NCI-H2107 treated with DMSO at 0.1 percent for 48 hours (cell line): ENCODE measurements at regions not wholly inside any gene's neighbourhood (a gene's known extent, or its start where the extent isn't known, plus 50 kb on each side); places are given as distances from the start of the nearest gene placed in this dataset.
"Not testable (repeated sequence)": the region's sequence is repeated elsewhere in the genome, so short reads cannot be mapped to it uniquely, and the experiment has no call there.

Experiments
- DNase-seq: peaks from one replicate; lab custom pipeline; 2025; ENCODE audit not compliant: unreplicated experiment; lab: John Stamatoyannopoulos, UW

DNA sequence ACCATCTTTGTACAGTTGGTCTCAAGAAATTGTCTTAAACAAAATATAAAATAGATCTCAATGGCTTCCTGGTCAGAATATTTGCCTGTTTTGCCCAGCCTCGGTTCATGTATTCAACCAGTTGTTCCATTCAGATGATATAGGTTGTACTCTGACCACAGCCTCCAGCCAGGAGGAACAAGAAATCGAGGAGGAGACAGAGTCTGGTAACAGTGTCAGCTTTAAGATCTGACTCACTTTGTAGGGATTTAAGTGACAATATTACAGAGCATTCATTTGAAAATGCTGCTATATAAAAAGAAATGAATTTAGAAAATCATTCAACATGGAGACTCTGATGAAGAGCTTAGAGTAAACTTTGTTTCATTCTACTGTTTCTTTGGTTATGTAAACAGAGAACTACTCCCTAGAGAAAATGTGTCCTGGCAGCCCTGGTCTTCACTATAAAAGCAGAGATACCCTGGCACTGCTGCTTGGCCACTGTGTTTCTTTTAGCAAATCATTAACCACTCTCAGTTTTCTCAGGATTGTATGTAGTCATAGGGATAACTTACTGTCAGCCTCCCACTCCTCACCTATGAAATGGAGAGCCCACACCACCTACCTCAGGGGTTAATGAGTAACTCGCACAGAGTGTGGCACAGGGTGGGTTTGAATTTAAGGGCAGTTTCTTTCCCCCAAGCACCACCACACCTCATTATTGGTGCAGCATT lies 53.5 kb downstream of the PAGE2 start:
- DNase-seq: no peak

DNA sequence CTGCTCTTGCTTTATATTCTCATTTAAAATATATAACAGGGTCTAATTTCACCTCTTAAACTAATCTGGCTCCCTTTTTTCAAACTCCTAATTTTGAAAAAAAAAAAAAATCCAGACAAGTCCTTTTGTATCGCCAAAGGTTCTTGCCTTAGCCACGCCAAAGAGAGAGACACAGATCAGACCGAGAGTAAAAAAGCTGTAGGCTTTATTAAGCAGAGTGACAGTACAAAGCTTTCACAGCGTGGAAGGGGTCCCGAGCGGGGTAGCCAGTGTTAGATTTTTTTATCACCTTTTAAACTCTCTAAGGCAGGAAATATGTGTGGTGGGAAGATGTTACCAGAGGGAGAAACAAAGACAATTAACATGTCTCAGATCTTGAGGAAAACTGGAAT lies 54.1 kb downstream of the PAGE2 start:
- no peak for DNase-seq

- no peak for DNase-seq
Observed at GRCh38 chrX:55143621-55144020, 54.8 kb downstream of the PAGE2 start.

GRCh38 chrX:55144697-55145096 lies 55.9 kb downstream of the PAGE2 start:
- no peak for DNase-seq

- no peak for DNase-seq
Observed at GRCh38 chrX:55149242-55149641, 60.4 kb downstream of the PAGE2 start.

DNA sequence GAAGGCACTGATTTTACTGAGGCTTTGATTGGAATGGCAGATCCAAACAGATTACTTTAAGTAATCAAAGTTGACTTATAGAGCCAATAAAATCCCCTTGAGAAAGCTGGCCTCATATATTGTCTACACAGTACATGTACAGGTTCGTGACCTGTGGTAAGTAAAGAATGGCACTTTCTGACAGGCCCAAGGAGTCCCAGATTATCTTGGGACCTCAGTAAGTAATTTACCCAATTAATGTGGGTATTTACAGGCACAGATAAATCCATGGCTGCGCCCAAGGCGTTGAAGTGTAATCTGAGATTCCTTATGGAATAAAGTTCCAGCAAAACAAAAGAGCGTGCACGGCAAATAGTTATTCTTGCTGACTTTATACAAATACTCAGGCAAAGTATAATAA lies 62.4 kb downstream of the PAGE2 start:
- DNase-seq: no peak

DNA sequence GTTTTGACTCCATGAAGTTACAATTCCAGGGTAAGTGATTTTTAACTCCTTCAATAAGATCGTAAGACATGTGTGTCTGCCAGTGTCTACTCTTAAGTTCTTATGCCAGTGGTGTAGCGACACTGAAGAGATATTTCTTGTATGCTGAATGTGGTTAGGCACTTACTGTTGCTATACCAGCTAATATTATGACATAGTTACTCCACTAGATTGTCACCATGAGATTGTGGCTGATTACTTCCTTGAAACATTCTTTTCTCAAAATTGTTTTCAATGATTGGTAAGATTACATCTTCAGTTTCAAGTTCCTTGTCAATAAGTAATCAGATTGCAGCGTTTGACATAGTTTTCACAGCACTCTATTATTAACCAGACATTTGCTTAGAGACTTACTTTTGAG lies 60.6 kb upstream of the PAGE5 start:
- no peak for DNase-seq

DNA sequence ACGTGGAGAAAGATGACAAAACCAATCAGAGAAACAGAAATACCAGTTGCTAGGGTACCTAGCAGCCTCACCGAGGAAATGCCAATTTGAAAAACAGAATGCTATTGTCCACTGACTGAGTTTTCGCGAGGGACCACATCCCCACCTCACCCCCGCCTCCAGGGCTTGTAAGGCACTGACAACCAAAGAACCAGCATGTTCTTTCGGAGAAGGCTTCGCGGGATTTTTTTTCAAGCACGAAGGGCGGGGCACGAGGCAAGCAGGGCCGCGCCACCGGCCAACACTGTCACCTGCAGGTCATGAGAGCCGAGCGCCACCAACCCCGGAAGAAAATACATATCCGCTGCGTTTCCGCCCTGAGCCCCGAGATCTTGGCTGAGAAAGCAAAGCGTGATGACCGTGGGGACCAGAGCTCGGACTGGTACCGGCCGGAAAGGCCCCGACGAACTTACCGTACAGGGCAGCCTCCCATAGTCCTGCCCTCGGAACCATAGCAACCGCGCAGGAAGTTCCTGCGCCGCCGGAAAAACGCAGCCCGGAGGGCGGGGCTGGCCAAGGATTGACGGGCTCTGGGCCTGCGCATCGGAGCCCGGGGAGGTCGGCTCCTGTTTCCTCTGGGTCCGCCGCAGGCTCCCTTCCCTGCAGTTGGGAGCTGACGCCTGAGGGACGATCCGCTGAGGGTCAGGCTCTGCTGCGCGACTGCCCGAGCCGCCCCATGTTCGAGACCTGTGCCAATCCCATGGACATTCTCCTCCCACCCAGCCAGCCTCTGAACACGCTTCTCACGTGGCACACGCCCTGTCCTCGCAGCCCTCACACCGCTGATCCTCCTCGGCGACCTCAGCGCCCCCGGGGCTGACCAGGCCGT lies 59.2 kb upstream of the PAGE5 start:
- DNase-seq: peak; percentile 76

DNA sequence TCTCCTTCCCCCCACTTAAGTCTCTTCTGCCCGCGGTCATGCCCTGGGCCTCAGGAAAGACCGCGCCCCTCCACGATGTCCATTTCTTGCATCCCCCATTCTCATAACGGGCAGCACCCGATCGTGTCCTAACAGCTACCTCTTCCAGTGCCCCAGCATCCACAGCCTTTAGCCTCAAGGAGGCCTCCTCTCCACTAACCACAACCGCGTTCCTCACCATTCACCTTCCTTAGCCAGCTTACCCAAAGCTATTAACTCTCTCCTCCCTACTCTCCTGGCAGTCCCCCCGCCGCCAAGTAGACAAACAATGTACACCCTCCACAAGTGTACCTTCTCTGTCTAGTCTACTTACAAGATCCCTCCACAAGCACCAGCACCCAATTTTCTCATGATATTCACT lies 58.6 kb upstream of the PAGE5 start:
- DNase-seq: no peak

DNA sequence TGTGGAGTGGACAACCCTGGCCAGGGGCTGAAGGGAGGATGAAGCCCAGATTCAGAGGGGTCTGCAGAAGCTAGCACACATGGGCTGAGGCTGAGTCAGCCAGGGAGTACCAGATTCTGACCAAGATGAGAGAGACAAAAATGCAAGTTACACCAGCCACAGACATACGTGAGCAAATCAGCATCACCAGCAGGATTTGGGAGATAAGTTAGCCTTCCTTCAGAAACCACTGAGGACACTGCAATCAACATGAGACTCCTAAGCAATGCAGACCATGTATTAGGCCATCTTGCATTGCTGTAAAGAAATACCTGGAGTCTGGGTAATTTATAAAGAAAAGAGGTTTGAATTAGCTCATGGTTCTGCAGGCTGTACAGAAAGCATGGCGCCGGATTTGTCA lies 57.0 kb upstream of the PAGE5 start:
- no peak for DNase-seq

DNA sequence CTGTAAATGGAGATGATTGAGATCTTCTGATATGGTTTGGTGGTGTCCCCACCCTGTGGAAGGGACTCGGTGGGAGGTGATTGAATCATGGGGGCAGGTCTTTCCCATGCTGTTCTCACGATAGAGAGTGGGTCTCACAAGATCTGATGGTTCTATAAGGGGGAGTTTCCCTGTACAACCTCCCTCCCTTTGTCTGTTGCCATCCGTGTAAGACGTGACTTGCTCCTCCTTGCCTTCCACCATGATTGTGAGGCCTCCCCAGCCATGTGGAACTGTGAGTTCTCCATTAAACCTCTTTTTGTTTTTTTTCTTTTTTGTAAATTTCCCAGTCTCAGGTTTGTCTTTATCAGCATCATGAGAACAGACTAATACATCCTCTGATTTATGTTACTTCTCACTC lies 55.1 kb upstream of the PAGE5 start:
- DNase-seq: not testable (repeated sequence)

DNA sequence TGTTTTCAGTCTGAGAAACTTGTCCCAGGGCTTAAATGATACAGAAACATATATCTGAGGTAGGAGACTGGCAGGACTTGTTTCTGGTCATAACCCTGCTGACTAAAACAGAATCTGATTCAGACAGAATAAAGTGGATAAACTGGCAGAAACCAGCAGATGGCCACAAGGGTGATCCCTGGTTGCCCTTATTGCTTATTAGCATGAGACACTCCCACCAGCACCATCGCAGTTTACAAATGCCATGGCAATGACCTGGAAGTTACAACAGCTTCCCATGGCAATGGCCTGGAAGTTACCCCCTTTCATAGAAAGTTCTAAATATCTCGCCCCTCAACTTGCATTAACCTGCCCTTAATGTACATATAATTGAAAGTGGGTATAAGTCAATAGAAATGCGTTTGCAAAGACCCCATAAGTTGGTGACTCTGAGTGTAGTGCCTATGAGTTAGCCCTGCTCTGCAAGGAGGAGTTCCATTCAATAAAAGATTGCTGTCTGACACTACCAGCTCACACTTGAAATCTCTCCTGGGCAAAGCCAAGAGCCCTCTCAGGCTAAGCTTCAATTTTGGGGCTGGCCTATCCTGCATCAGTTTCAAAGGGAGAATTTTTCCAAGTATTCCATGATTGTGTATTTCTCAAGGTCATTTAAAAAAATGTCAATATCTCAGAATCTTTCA lies 52.9 kb upstream of the PAGE5 start:
- no peak for DNase-seq

- no peak for DNase-seq
Observed at GRCh38 chrX:55167901-55168300, 52.2 kb upstream of the PAGE5 start.

GRCh38 chrX:55169782-55170181 lies 50.4 kb upstream of the PAGE5 start:
- DNase-seq: no peak
